Omental fat pad (tissue), 3 donors: ENCODE measurements at regions not wholly inside any gene's neighbourhood (a gene's known extent, or its start where the extent isn't known, plus 50 kb on each side); places are given as distances from the start of the nearest gene placed in this dataset.

Experiments used
- ATAC-seq: fragments of 150-250 bp; one replicate; pipeline ENCODE4 v1.9.1; 2016; ENCODE audit warnings: mild to moderate bottlenecking, moderate library complexity; ENCODE audit not compliant: low FRiP score
- DNase-seq: peaks from one replicate; pipeline ENCODE4 v3.0.0-alpha.2; 2019; ENCODE audit warnings: low spot score
- CTCF ChIP-seq, 3 donors: fragments of 450-650 bp; IDR thresholded peaks; one replicate each; pipeline ENCODE4 v1.5.1; 2016 to 2017; ENCODE audit warnings: antibody characterized with exemption in 3 of 3, mild to moderate bottlenecking in 3 of 3, moderate library complexity in 2 of 3

GRCh38 chr4:178665916-178666315 lies 1223.7 kb upstream of the AGA start:
- no peak for DNase-seq
- no peak for TF ChIP-seq CTCF (IDR thresholded peaks at IDR 0.05)
- ATAC-seq, result no peak

GRCh38 chr4:178671766-178672165 lies 1229.5 kb upstream of the AGA start:
- ATAC-seq (no peak), DNase-seq (no peak)
- no peak for TF ChIP-seq CTCF (IDR thresholded peaks at IDR 0.05)

DNA sequence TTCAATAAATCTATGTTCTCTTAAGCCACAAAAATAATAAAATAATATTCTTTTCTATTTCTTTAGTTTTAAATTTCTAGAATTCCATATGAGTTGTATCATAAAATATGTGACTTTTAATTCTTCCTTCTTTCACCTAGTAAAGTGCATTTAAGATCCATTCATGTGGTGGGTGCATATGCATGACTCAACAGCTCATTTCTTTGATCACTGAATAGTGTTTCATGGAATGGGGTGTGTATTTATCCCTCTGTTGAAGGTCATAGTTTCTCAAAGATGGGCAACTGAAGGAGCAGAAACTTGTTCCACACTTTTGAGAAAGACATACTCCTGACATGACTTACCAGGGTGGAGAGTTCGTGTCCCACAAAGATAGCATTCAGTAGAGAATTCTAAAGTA lies 1230.3 kb upstream of the AGA start:
- DNase-seq, result no peak
- ATAC-seq, result no peak
- no peak for TF ChIP-seq CTCF (IDR thresholded peaks at IDR 0.05)

DNA sequence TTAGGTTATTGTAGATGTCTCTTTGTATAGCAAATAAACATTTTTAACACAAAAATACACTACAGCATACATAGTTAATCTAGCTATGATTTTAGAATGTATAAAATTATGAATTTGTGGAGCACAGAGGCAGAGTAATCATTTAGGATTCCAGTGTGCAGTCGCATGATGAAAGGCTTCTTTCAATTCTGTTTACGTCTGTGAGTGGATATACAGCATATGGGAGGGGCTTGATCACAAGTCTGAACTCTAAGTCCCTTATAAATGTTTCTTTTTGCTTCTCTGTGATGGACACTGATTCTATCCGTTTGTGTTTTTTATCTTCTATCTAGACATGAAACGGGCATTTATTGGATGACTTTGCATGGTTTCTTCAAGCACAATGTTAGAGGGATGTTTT lies 1239.6 kb upstream of the AGA start:
- TF ChIP-seq CTCF (IDR thresholded peaks at IDR 0.05), result no peak
- no peak for ATAC-seq
- no peak for DNase-seq

DNA sequence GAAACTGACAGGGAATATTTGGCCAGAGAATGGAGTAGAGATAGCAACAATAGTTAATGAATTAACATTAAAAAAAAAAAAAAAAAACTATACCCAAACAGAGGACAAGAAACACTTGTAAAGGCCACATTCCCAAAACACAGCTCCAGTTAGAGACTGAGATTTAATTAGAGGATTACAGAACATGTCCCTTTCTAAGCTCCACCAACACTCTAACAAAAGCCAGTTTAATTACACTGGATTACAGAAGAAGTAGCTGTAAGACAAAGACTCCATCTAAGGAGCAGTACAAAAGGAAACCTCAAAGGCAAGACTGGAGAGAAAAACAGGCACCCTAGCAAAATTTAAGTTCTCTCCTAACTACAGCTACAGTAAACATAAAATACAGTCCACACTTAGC lies 1247.7 kb upstream of the AGA start:
- no peak for DNase-seq
- TF ChIP-seq CTCF (IDR thresholded peaks at IDR 0.05), result no peak
- ATAC-seq, result no peak

GRCh38 chr4:178693816-178694215 lies 1251.6 kb upstream of the AGA start:
- TF ChIP-seq CTCF (IDR thresholded peaks at IDR 0.05), result no peak
- DNase-seq (no peak), ATAC-seq (no peak)

- no peak for TF ChIP-seq CTCF (IDR thresholded peaks at IDR 0.05)
- ATAC-seq (no peak), DNase-seq (no peak)
Measured at GRCh38 chr4:178696515-178696914, 1254.3 kb upstream of the AGA start.
